H1 (cell line): ENCODE measurements at regions not wholly inside any gene's neighbourhood (a gene's known extent, or its start where the extent isn't known, plus 50 kb on each side); places are given as distances from the start of the nearest gene placed in this dataset.

ENCODE experiments used
- CTCF ChIA-PET: fragments of 300-600 bp; sonication (Branson Sonifier 250); formaldehyde crosslinking; loops from one replicate; lab custom pipeline; 2021; ENCODE audit not compliant: partially characterized antibody; lab: Charles Lee
- POLR2A ChIA-PET: fragments of 300-600 bp; sonication (Branson Sonifier 250); formaldehyde crosslinking; loops from one replicate; lab custom pipeline; 2021; ENCODE audit warnings: inconsistent platforms; ENCODE audit not compliant: partially characterized antibody; lab: Charles Lee
- DNase-seq, 2 experiments: peaks; one replicate each; pipeline versions ENCODE4 v3.0.0 to v3.0.0-alpha.2; 2010 to 2022; ENCODE audit warnings: low spot score in 2 of 2, low read depth in 1 of 2, mixed read lengths in 1 of 2
- FAIRE-seq: peaks from 2 replicates; lab custom pipeline; 2011; peaks lifted over from hg19 to GRCh38; lab: Jason Lieb, UNC
- H2AFZ ChIP-seq: 2 replicates; pipeline ENCODE4 v1.8.1; 2012; ENCODE audit warnings: low read length, inconsistent platforms
- H2AK5ac ChIP-seq: 2 replicates; pipeline ENCODE4 v1.6.1; 2013; ENCODE audit warnings: low read depth, low read length
- H2BK120ac ChIP-seq: replicated peaks from 2 replicates; pipeline ENCODE3; 2013; ENCODE audit warnings: low read depth, low read length, inconsistent platforms
- H2BK12ac ChIP-seq: 2 replicates; pipeline ENCODE4 v1.6.1; 2013; ENCODE audit warnings: low read depth, low read length
- H2BK15ac ChIP-seq: 2 replicates; pipeline ENCODE4 v1.6.1; 2013; ENCODE audit warnings: low read length
- H2BK20ac ChIP-seq: 2 replicates; pipeline ENCODE4 v1.6.1; 2013; ENCODE audit warnings: low read length
- H2BK5ac ChIP-seq: 2 replicates; pipeline ENCODE4 v1.6.1; 2013; ENCODE audit warnings: low read depth, low read length
- H3K14ac ChIP-seq: 2 replicates; pipeline ENCODE4 v1.6.1; 2013; ENCODE audit warnings: inconsistent platforms; ENCODE audit not compliant: insufficient read length
- H3K18ac ChIP-seq: 2 replicates; pipeline ENCODE4 v1.6.1; 2013; ENCODE audit warnings: low read length; ENCODE audit errors: extremely low read depth
- H3K23ac ChIP-seq: 2 replicates; pipeline ENCODE4 v1.6.1; 2013; ENCODE audit warnings: inconsistent platforms; ENCODE audit not compliant: insufficient read length
- H3K23me2 ChIP-seq: 2 replicates; pipeline ENCODE4 v1.6.1; 2013; ENCODE audit warnings: low read depth, low read length
- H3K27ac ChIP-seq: 2 replicates; pipeline ENCODE4 v1.6.1; 2011; ENCODE audit warnings: low read depth, low read length, inconsistent platforms
- H3K27me3 ChIP-seq, 4 experiments: replicated peaks in 1 of 4; 1 replicate in 1 of 4; 2 replicates in 3 of 4; pipeline versions ENCODE4 v1.6.1 to v1.8.1; 2011 to 2013; ENCODE audit warnings: low read length in 3 of 4, mild to moderate bottlenecking in 3 of 4, inconsistent platforms in 2 of 4, mixed read lengths in 2 of 4, moderate library complexity in 1 of 4; ENCODE audit not compliant: control insufficient read depth in 3 of 4, insufficient read depth in 3 of 4; ENCODE audit errors: extremely low read depth in 1 of 4
- H3K36me3 ChIP-seq, 4 experiments: 2 replicates each; pipeline versions ENCODE4 v1.6.1 to v1.8.1; 2011 to 2013; ENCODE audit warnings: mild to moderate bottlenecking in 4 of 4, low read length in 3 of 4, moderate library complexity in 2 of 4, control low read depth in 1 of 4, inconsistent platforms in 1 of 4; ENCODE audit not compliant: insufficient read depth in 4 of 4, control insufficient read depth in 2 of 4
- H3K4ac ChIP-seq: replicated peaks from 2 replicates; pipeline ENCODE3; 2013; ENCODE audit warnings: low read length, low read depth, mixed read lengths, inconsistent platforms; ENCODE audit not compliant: insufficient read length
- H3K4me1 ChIP-seq, 4 experiments: replicated peaks in 1 of 4; 1 replicate in 1 of 4; 2 replicates in 3 of 4; pipeline versions ENCODE4 v1.6.1 to v1.8.1; 2011 to 2013; ENCODE audit warnings: low read length in 3 of 4, inconsistent platforms in 2 of 4, mixed read lengths in 1 of 4; ENCODE audit not compliant: insufficient read depth in 4 of 4, control insufficient read depth in 3 of 4
- H3K4me2 ChIP-seq, 2 experiments: 2 replicates each; pipeline versions ENCODE4 v1.6.1 to v1.8.1; 2011 to 2013; ENCODE audit warnings: low read depth in 2 of 2, low read length in 2 of 2, control low read depth in 1 of 2, inconsistent platforms in 1 of 2, mild to moderate bottlenecking in 1 of 2; ENCODE audit not compliant: insufficient read depth in 1 of 2
- H3K4me3 ChIP-seq, 4 experiments: fragments of 200-600, 300-600 bp in 1 of 4; sonication (generic), shearing (Covaris generic), sonication (Bioruptor Twin) in 1 of 4; 2 replicates each; pipeline versions ENCODE4 v1.5.1 to v1.8.1; 2011 to 2016; ENCODE audit warnings: low read length in 4 of 4, low read depth in 3 of 4, control low read depth in 2 of 4, inconsistent platforms in 2 of 4, mild to moderate bottlenecking in 2 of 4, mixed read lengths in 1 of 4, moderate library complexity in 1 of 4; ENCODE audit not compliant: insufficient read depth in 2 of 4; ENCODE audit errors: extremely low read depth in 1 of 4
- H3K56ac ChIP-seq: replicated peaks from 2 replicates; pipeline ENCODE3; 2013; ENCODE audit warnings: low read depth, mild to moderate bottlenecking, mixed read lengths, low read length, inconsistent platforms; ENCODE audit not compliant: insufficient read length
- H3K79me1 ChIP-seq: 2 replicates; pipeline ENCODE4 v1.6.1; 2013; ENCODE audit warnings: low read depth, low read length, control low read depth
- H3K79me2 ChIP-seq, 2 experiments: 2 replicates each; pipeline versions ENCODE4 v1.6.1 to v1.8.1; 2012 to 2013; ENCODE audit warnings: low read length in 2 of 2, mild to moderate bottlenecking in 2 of 2, inconsistent platforms in 1 of 2; ENCODE audit not compliant: insufficient read depth in 2 of 2, control insufficient read depth in 1 of 2
- H3K9ac ChIP-seq, 4 experiments: replicated peaks in 1 of 4; 1 replicate in 1 of 4; 2 replicates in 3 of 4; pipeline versions ENCODE4 v1.6.1 to v1.8.1; 2011 to 2013; ENCODE audit warnings: low read depth in 3 of 4, low read length in 3 of 4, control low read depth in 2 of 4, mild to moderate bottlenecking in 2 of 4, moderate library complexity in 2 of 4, inconsistent platforms in 1 of 4; ENCODE audit errors: extremely low read depth in 1 of 4
- H3K9me3 ChIP-seq, 2 experiments: 2 replicates each; pipeline versions ENCODE4 v1.6.1 to v1.8.1; 2012 to 2013; ENCODE audit warnings: mild to moderate bottlenecking in 2 of 2, moderate library complexity in 2 of 2, control low read depth in 1 of 2, inconsistent platforms in 1 of 2, low read depth in 1 of 2, low read length in 1 of 2, mixed read lengths in 1 of 2; ENCODE audit not compliant: insufficient read depth in 2 of 2
- H4K20me1 ChIP-seq, 2 experiments: replicated peaks in 1 of 2; 2 replicates each; pipeline versions ENCODE3 to v1.8.1; 2011 to 2013; ENCODE audit warnings: inconsistent platforms in 2 of 2, low read length in 2 of 2, mild to moderate bottlenecking in 1 of 2; ENCODE audit not compliant: insufficient read depth in 2 of 2, control insufficient read depth in 1 of 2
- H4K5ac ChIP-seq: 2 replicates; pipeline ENCODE4 v1.6.1; 2013; ENCODE audit warnings: low read length, low read depth, mixed read lengths, inconsistent platforms; ENCODE audit not compliant: insufficient read length
- H4K8ac ChIP-seq: 2 replicates; pipeline ENCODE4 v1.8.0; 2013; ENCODE audit warnings: mild to moderate bottlenecking, moderate library complexity, low read length, inconsistent platforms; ENCODE audit not compliant: insufficient read depth; ENCODE audit errors: extremely low read depth
- H4K91ac ChIP-seq: replicated peaks from 2 replicates; pipeline ENCODE3; 2013; ENCODE audit warnings: low read length, mixed read lengths, inconsistent platforms; ENCODE audit not compliant: insufficient read length
- ATF2 ChIP-seq: IDR thresholded peaks from 2 replicates; pipeline ENCODE4 v1.6.1; 2012; ENCODE audit warnings: low read length, inconsistent platforms
- CHD2 ChIP-seq: IDR thresholded peaks from 2 replicates; pipeline ENCODE4 v1.6.1; 2012; ENCODE audit warnings: low read length, improper control_type of control experiment
- CTBP2 ChIP-seq: IDR thresholded peaks from 2 replicates; pipeline ENCODE4 v1.7.0; 2011; ENCODE audit warnings: borderline replicate concordance, mild to moderate bottlenecking, moderate library complexity, mixed read lengths, low read length; ENCODE audit not compliant: insufficient read depth, insufficient read length
- EP300 ChIP-seq, 2 experiments: IDR thresholded peaks; 1 replicate in 1 of 2; 2 replicates in 1 of 2; pipeline ENCODE4 v1.6.1; 2011 to 2012; ENCODE audit warnings: low read depth in 2 of 2, low read length in 2 of 2, mild to moderate bottlenecking in 2 of 2, borderline replicate concordance in 1 of 2, inconsistent platforms in 1 of 2, moderate library complexity in 1 of 2
- GABPA ChIP-seq: IDR thresholded peaks from 2 replicates; pipeline ENCODE4 v1.6.1; 2011; ENCODE audit warnings: mild to moderate bottlenecking, low read length, moderate library complexity, borderline replicate concordance; ENCODE audit not compliant: insufficient read depth
- JUN ChIP-seq: IDR thresholded peaks from 2 replicates; pipeline ENCODE4 v1.6.1; 2011; ENCODE audit warnings: low read depth, mild to moderate bottlenecking, improper control_type of control experiment, low read length
- KDM4A ChIP-seq: IDR thresholded peaks from one replicate; pipeline ENCODE4 v1.7.1; 2012; ENCODE audit warnings: low read depth, mild to moderate bottlenecking, moderate library complexity, low read length, inconsistent platforms; ENCODE audit not compliant: severe bottlenecking
- POLR2A ChIP-seq, 2 experiments: IDR thresholded peaks; 1 replicate in 1 of 2; 2 replicates in 1 of 2; pipeline ENCODE4 v1.6.1; 2011; ENCODE audit warnings: low read depth in 2 of 2, low read length in 2 of 2, mild to moderate bottlenecking in 2 of 2; ENCODE audit errors: control extremely low read depth in 1 of 2
- TAF1 ChIP-seq: IDR thresholded peaks from 2 replicates; pipeline ENCODE4 v1.6.1; 2011; ENCODE audit warnings: mild to moderate bottlenecking, low read depth, low read length
- TCF12 ChIP-seq: IDR thresholded peaks from 2 replicates; pipeline ENCODE4 v1.6.1; 2011; ENCODE audit warnings: low read depth, mild to moderate bottlenecking, low read length
- WGBS, 2 experiments: shearing (Covaris generic) in 1 of 2; methylation state at CpG; one replicate each; pipeline versions ENCODE4 v1.1.6 to v1.1.7; 2013 to 2015; ENCODE audit warnings: low lambda C conversion rate in 2 of 2, mixed read lengths in 2 of 2, inconsistent platforms in 1 of 2, low coverage in 1 of 2, missing lambda C conversion rate in 1 of 2; ENCODE audit not compliant: insufficient replicate concordance in 2 of 2, insufficient coverage in 1 of 2, insufficient read length in 1 of 2; ENCODE audit errors: extremely low coverage in 1 of 2, missing lambda C conversion rate in 1 of 2; 5-methylcytosine and 5-hydroxymethylcytosine counted together

- Histone ChIP-seq H3K23ac (no peak overlapping the region), H3K4me1 (peaks cover 0 to 5% (median 1%) of the 10 kb centered on the region in 4 experiments; a peak in 2 of 7 replicates), H4K8ac (no peak overlapping the region), H3K23me2 (no peaks in the 10 kb centered on the region), H2BK20ac (no peak overlapping the region), H3K27ac (no peak overlapping the region), H3K4me3 (no peak overlapping the region), H2BK5ac (no peak overlapping the region), H3K14ac (no peak overlapping the region), H3K4ac (no peak overlapping the region), H2BK12ac (no peak overlapping the region), H2BK120ac (no peak overlapping the region), H3K9me3 (no peaks in the 10 kb centered on the region; a peak in 1 of 4 replicates), H4K20me1 (no peaks in the 10 kb centered on the region), H4K91ac (no peak overlapping the region), H4K5ac (no peak overlapping the region), H3K79me2 (no peaks in the 10 kb centered on the region), H3K18ac (no peak overlapping the region), H3K9ac (no peak overlapping the region), H2AFZ (no peak overlapping the region), H2AK5ac (no peak overlapping the region), H3K4me2 (no peak overlapping the region), H3K56ac (no peak overlapping the region), H2BK15ac (no peak overlapping the region), H3K36me3 (no peaks in the 10 kb centered on the region), H3K27me3 (no peaks in the 10 kb centered on the region), H3K79me1 (no peaks in the 10 kb centered on the region)
- FAIRE-seq, result no peak
- TF ChIP-seq ATF2, result no peak
- no peak for TF ChIP-seq CTBP2
- TF ChIP-seq TCF12, result no peak
- TF ChIP-seq EP300 (IDR thresholded peaks at IDR 0.05; ENCODE audit: borderline replicate concordance in 1 of 2, low read depth in 2 of 2, low read length in 2 of 2), result no peak
- no peak for TF ChIP-seq TAF1
- TF ChIP-seq GABPA, result no peak
- no peak for TF ChIP-seq POLR2A (IDR thresholded peaks at IDR 0.05; ENCODE audit: control extremely low read depth in 1 of 2, low read depth in 2 of 2, low read length in 2 of 2)
- TF ChIP-seq JUN, result no peak
- TF ChIP-seq KDM4A, result no peak
- TF ChIP-seq CHD2, result no peak
- DNase-seq, result no peak
- ChIA-PET POLR2A (interaction anchor here (0.7 kb wide), 1 partner anchor 9 kb away, joined by 3 read pairs; no protein-coding TSS in a partner anchor), CTCF (no interaction called here)
- WGBS, 2 experiments, result 83% methylated on average over 3 of the region's 3 CpGs; no CpG with 5 or more reads in 1 of the 2 experiments
Observed at GRCh38 chr16:5845046-5845445, 747.5 kb upstream of the EEF2KMT start.
